ENCODE measurements at regions not wholly inside any gene's neighbourhood (a gene's known extent, or its start where the extent isn't known, plus 50 kb on each side); places are given as distances from the start of the nearest gene placed in this dataset.

DNA sequence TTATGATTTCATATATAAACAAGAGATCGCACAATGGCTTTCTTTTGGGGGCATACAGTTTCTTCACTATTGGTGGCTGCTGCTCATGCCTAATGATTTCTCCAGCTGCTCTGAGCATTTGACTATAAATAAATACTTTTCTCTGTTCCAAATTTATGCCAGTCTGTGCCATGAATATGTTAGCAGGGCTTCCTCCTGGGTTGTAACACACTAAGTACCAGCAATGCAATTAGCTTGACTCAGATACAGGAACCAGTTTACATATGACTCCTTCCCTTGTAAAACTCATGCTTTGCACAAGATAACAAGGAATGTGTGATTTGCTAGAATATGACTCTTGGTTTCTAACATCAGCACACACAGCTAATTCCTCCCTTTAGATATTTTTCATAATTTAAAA is 1629.7 kb downstream of the NCAM2 start:
- DNase-seq: no peak

DNA sequence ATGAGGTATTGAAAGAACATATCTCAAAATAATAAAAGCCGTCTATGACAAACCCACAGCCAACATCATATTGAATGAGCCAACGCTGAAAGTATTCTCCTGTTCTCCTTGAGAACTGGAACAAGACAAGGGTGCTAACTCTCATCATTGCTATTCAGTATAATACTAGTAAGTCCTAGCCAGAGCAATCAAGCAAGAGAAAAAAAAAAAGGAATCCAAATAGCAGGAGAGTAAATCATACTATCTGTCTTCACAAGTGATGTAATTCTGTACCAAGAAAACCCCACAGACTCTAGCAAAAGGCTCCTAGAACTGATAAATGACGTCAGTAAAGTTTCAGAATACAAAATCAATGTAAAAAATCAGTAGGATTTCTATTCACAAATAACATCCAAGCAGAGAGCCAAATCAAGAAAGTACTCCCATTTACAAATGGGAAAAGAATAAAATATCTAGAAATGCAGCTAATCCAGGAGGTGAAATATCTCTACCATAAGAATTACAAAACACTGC is 1632.8 kb downstream of the NCAM2 start:
- no peak for DNase-seq

DNA sequence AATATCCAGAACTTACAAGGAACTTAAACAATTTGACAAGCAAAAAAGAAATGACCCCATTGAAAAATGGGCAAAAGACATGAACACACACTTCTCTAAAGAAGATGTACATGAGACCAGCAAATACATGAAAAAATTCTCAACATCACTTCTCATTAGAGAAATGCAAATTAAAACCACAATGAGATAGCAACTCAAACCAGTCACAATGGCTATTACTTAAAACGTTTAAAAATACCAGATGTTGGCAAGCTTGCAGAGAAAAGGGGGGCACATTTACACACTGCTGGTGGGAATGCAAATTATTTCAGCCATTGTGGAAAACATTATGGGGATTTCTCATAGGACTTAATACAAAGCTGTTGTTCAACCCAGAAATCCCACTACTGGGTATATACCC is 1634.0 kb downstream of the NCAM2 start:
- no peak for DNase-seq

DNA sequence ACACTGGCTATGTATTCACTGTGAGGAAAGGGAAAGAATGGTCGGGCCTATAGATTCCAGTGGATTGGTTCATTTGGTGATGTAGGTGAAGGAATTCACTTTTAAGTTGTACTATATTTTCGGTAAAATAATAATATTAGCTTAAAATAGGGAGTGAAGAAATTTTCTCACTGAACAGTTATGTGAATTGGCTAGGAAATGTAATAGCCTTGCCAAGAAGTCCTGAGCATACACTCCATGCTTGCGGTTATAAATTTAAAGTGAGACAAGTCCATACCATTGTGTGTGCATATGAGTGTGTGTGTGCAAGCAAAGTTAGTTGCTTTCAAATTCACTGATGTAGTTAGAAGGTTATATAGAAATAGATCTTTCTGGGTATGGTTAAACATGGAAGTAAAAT is 1651.0 kb downstream of the NCAM2 start:
- no peak for DNase-seq

DNA sequence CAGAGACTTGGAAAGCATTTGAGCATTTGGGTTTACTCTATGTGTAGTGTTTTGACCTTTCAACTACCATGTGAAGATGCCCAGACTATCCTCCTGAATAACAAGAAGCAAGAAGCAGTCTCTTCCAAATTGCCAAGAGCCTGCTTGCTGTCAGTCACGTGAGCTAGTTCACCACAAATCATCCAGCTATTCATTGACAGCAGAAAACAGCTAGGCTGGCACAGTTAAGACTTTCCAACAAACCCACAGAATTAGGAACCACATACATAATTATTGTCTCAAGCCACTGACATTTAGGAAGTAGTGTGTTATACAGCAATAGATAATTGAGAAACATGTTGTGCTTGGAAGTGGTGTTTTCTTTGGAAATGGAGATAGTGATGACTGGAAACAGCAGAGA is 1652.0 kb downstream of the NCAM2 start:
- no peak for DNase-seq

DNA sequence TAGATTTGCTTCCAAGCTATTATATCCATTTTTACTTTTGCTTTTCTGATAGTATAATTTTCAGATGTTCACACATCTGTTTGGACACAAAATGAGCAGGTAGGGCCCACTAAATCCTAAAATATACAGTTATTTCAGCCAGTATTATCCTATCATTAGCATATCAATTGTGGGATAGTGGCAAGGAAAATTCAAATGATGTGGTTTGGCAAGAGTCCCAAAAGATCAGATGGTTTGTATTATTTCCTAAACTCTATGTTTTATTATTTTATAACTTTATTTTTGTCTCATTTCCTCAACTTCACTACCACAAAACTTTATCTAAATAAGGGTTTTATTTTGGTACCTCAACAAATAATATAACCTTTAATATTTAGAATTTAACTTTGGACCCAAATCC is 1659.6 kb downstream of the NCAM2 start:
- DNase-seq: no peak

DNA sequence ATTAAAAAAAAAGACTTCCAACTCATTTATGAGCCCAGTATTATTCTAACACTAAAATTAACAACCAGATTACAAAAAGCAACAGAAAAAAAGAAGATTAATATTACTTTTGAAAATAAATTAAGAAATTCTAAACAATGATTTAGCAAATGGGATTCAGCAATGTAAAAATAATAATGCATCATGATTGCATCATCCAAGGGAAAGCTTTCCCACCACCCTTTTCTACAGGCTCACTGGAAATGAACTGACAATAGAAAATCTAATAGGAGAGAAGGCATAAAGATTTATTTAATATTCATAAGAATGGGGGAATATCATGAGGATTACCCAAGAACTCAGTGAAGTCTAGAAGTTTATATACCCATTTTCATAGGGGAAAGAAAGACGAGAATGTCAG is 1671.9 kb downstream of the NCAM2 start:
- no peak for DNase-seq

DNA sequence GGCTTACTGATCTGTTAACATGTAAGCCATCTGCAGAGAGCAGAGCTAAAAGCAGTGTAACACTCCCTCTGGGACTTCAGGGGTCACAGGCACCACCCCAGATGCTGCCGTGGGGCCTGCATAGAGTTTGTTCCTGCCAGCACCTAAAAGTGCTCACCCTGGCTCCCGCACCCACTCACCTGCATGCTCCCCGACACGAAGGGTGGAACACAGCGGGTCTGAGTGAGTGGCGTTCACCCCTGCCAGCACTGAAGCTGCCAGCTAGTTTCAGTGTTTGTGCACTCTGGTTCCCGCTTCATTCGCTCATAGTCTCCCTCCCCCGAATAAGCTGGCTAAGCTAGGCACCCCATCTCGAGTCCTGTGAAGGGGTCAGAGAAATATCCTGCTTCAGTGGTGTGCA is 1681.0 kb downstream of the NCAM2 start:
- no peak for DNase-seq

DNA sequence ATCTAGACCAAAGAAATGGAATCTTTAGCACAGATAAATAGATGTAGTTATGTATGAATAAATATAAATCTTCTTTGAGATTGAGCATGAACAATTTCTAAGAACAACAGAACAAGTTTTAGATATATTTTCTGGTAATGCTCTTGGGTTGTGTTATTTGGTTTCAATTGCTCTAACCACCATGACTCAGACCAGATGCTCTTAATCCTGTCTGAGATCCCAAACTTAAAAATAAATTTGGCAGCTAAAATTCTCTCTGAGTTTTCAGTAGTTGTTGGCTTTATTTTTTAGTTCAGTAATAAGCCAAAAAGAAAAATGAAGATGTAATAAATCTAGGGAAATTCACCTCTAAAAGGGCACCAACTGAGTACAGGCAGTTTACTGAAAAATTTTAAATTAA is 1693.4 kb downstream of the NCAM2 start:
- DNase-seq: no peak

DNA sequence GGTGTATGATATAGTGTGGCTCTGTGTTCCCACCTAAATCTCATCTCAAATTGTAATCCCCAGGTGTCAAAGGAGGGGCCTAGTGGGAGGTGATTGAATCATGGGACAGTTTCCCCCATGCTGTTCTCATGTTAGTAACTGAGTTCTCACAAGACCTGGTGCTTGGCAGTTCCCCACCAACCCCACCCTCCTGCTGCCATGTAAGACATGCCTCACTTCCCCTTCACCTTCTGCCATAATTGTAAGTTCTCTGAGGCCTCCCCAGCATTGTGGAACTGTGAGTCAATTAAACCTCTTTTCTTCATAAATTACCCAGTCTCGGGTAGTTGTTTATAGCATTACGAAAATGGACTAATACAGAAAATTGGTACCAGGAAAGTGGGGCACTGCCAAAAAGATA is 1705.3 kb downstream of the NCAM2 start:
- no peak for DNase-seq

DNA sequence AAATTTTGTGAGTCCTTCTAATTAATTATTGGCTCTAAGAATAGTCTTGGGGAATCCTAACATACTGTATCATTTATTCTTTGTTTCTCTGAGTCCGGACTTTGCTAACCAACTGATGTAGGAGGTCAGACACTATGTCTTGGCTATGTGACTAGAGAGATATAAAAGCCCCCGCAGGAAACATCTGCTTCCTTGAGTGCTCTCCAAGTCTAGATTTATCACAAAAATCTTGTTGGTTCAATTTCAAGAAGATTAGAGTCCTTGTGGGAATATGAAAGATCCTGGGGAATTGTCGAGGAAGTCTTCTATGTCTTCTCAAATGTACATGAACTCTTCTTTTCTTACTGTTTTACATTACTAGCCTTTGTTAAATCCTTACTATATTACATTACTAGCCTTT is 1712.5 kb downstream of the NCAM2 start:
- DNase-seq: no peak

DNA sequence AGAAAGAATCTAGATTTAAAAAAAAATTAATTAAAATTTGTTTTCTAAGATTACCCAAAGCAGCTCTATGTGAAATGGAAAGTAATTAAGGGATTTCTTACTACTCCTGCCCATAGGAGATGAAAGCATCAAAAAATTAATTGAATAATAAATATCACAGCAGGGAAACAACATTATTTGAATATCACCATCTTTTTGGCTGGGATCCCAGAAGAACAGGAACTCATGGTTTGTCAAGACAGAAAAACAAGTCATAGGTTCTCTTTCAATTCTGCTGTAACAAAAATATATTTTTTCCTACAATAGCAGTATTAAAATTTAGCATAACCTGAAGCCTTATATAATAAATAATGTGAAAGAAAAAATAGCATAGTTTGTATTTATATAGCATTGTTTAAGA is 1713.4 kb downstream of the NCAM2 start:
- DNase-seq: no peak

DNA sequence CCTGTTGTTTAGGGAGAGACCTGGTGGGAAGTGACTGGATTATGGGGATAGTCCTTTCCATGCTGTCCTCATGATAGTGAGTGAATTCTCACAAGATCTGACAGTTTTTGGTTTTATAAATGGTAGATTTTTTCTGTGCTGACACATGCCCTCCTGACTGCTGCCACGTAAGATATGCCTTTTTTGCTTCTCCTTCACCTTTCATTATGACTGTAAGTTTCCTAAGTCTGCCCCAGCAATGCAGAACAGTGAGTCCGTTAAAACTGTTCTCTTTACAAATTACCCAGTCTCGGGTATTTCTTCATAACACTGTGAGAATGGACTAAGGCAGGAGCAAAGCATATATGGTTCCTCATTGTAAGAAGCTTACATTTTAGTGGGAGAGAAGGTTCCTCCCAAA is 1727.2 kb downstream of the NCAM2 start:
- no peak for DNase-seq

DNA sequence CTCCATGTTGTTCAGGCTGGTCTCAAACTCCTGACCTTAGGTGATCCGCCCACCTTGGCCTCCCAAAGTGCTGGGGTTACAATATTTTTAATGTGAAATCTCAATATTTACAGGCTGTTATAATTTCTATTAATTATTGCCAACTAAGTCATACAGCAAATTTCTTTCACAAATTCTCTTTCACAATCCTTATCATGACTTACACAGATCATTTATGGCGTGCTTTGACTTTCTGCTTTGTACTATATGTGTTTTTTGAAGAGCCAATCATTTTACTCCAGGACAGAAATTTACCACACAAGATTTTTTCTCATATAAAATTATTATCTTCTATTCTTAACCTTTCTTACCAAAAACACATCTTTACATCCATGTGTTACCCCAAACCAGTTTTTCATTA is 1729.9 kb downstream of the NCAM2 start:
- DNase-seq: no peak

DNA sequence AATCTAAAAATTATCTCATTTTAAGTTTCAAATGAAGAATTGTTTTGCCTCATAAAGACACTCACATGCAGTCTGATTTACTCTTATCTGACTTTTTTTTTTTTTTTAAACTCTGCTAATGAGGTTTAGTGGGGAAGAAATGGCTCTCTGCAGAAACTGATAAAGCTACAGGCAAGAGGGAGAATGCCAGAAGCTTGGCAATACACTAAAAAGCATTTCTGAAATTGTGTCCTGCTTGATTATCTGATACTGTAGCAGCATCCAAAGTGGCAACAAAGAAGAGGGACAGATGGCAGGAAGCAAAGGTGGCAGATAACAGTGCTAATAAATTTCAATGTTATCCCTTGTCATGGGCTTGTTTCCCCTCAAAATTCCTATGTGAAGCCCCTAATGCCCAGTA is 1744.9 kb downstream of the NCAM2 start:
- no peak for DNase-seq

DNA sequence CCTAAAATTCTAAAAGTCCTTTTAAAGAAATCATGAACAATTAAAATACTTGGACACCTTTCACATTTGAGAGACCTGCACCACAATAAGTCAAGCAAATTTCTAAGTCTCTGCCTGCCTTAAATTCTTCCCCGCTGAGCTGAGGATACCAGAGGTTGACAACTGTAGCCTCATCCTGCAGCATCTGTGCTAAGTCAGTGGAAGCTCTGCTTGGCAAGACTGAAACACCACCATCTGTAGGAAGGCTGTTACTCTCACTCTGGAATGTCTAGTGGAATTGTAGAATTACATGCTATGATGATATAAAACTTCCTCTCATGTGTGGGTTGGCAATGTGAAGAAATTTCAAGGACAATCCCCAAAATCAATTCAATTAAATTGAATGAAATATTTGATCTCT is 1756.5 kb downstream of the NCAM2 start:
- no peak for DNase-seq

DNA sequence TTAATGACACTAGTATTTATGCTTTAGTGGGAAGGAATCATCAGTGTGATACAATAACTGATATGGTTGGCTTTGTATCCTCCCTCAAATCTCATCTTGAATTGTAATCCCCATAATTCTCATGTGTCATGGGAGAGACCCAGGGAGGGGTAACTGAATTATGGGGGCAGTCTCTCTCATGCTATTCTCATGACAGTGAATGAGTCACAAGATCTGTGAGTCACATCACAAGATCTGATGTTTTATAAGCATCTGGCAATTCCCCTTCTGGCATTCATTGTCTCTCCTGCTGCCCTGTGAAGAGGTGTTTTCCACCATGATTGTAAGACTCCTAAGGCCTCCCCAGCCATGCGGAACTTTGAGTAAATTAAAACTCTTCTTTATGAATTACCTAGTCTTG is 1760.3 kb downstream of the NCAM2 start:
- no peak for DNase-seq

DNA sequence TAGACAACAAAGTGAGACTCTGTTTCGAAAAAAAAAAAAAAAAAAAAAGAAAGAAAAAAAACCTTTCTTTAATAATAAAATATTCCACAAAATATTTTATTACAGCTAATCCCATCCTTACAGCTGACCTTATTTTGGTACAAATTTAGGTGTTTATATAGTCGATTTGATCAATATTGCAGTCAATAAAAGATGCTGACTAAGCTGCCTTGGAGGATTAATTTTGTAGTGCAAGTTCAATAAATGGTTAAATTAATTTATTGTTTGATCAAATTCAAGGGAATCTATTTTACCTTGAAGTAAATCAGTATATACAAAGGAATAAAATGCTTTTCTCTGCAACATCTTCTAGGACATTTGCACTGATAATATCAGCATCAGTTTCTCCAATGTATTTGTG is 1764.3 kb downstream of the NCAM2 start:
- no peak for DNase-seq

DNA sequence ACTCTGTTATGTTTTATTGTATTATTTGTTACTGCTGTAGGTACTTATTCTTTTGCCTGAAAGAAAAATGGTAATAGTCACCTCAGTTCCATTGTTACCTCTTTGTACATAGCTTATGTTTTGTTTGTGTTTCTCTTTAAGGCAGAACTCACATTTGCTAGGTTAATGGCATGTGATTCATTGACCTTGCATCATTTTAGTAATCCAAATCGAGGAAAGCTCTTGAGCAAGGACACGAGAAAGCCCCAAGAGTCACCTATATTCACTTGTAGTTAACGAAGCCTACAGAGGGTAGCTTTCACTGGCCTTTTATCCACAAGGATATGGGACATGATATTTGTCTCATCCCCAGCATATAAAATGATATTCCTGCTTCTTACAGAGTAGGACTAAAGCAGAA is 1765.2 kb downstream of the NCAM2 start:
- no peak for DNase-seq

DNA sequence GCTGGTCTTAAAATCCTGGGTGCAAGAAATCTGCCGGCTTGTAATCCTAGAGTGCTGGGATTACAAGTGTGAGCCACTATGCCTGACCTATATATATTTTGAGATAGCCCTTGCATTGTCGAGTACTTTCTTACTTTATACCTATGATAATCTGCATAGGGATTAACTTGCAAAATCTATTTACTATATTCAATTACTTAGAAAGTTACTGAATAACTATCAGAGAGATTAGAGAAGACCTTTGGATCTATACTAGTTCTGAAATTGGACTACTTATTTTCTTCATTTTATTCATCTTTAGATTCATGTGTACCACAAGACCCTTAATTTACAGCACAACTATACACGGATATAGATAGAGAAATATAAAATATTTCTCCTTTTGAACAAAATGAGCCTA is 1766.0 kb downstream of the NCAM2 start:
- no peak for DNase-seq

DNA sequence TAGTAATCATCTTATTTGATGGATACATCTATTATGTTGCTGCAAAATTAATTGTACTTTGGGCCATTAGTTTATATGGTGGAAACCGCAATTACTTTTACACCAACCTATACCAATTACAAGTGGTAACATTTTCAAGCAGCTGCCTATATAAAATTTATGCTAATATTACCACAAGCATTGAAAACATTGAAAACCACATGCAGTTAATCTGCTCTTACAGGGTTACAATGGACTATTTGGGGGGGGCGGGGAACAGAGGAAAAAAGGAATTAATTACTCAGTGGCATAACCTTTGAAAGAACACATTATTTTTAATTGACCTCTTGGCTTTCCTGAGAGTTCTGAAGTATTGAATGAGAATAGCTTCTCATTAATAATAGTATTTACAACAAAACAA is 1793.2 kb downstream of the NCAM2 start:
- no peak for DNase-seq

DNA sequence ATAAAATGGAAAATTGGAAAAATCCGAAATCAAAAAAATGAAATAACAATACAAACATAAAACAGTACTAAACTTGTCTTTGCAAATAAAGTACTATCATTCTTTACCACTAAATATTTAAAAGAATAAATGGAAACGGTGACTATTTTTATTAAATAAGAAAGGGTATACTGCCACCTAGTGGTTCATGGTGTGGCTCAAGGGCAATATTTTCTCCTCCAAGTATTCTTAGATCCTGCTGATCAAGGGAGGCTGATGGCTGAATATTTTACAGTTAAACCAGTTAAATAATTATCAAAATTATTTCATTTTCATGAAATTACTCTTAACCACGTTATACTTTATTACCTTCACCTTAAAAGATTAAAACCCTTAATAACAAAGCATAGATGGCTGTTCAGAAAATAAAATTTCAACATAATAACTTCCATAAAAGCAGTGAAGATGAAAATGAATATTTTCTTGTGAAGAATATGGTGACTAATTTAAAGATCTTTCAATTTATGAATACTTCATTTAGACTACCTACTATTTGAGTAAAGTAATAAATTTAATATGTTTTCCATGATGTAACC is 1793.9 kb downstream of the NCAM2 start:
- DNase-seq: no peak

DNA sequence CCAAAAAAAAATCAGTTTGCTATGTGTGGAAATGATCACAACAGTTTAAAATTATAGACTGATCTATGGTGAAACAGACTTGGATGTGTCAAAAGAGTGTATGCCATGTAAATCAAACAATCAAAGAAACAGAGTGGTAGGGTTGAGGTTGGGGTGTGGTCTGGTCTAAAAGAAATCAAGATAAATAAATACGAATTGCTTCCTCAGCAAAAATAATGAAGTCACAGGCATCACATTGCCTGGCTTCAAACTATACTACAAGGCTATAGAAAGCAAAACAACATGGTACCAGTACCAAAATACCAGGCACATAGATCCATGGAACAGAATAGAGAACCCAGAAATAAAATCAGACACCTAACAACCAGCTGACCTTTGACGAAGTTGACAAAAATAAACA is 1796.9 kb downstream of the NCAM2 start:
- no peak for DNase-seq

DNA sequence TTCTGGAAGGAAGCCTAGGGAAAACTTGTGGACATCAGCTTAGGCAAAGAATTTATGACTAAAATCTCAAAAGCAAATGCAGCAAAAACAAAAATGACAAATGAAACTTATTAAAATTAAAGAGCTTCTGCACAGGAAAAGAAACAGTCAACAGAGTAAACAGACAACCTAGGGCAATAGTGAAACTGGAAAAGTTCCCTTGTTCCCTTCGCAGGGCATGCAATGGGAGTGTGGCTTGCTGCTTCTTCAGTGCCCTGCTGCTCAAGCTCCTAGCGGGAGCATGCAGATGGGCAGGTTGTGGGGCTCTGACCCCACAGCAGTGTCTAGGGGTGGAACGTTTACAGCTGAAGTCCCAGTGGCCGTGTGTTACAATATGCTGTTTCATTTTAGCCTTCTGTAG is 1797.4 kb downstream of the NCAM2 start:
- no peak for DNase-seq

DNA sequence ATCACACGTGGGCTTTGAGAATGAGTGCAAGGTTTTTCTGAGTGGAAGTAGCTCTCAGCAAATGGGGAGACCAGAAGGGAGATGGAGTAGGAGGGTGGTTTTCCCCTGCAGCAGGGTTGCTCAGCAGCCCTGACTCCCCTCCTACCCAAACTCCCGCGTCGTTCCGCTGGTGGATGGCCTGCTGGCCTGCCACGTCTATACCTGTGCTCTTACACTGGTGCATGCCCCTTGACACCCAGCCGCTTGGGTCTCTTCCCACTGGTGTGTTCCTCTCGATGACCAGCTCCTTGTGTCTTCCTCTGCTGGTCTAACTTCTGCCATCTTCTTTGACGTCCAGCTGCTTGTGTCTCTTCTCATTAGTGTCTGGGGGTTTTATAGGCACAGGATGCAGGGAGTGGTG is 1797.9 kb downstream of the NCAM2 start:
- DNase-seq: no peak

DNA sequence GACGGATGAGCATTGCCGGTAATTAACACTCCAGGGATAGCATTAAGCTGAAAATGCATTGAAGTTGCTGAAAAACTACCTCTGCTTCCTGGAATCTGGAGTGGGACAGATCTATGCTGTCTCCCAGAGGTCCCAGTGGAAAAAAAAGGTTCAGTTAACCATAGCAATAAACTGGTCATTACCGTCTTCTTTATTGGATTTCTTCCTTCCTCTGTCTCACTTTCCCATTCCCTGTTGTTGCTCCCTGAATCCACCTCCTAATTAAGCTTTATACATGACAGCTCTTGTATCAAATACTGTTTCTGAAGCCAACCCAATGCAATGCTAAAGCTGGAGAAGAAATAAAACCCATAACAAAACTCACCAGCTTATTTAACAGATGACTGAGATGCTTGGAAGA is 1805.9 kb downstream of the NCAM2 start:
- DNase-seq: no peak

Measured in NCI-H187 (cell line).